ENCODE measurements at regions not wholly inside any gene's neighbourhood (a gene's known extent, or its start where the extent isn't known, plus 50 kb on each side); places are given as distances from the start of the nearest gene placed in this dataset.

DNA sequence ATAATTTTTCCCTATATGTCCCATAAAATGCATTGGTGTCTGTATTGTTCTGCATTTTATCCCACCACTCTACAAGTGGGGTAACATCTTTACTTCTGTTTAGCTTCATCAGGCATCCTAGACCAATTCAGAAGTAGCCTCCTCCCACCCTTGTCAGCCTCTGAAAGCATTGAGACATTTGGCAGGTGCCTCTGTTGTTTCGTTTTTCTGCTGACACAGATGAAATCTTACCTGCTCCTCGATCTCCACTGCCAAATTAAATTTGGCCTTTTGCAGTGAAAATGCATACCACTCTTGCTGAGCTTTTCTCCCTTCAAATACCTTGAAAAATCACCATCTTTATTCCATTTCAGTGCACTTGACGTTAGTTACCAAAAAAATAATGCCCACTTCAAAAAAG is 83.5 kb upstream of the STARD13 start:
- DNase-seq (ENCODE audit: low read depth in 4 of 4, low spot score in 2 of 4), result no peak

DNA sequence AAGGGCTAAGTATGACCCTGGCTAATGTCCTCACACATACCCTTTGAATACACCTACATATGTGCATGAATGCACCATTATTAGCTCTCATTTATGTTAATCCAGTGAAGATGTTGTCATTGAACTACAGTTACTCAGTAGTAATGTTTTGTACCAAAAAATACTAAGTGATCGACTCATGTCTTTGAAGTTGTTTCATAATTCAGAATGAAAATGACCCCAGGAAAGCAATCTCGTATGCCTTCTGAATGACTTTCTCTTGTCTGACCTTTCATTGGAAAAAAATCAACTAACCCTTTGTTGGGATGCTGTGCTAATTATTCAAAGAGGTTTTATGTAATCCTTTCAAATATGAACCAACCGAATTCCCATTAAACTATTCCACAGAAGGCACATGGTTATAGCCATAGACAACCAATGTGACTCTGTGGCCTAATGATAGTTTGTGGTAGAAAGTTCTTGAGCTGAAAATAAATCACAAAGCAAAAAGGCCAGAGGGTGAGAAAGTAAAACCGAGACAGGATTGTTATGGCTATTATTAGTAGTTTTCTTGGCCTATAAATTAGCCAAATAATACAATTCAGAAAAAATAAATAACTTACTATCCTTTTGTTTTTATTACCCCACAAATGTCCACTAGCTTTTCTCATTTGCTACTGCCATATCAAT is 86.8 kb upstream of the STARD13 start:
- DNase-seq (ENCODE audit: low read depth in 4 of 4, low spot score in 2 of 4), result no peak

- DNase-seq (ENCODE audit: low read depth in 4 of 4, low spot score in 2 of 4), result no peak
Measured at GRCh38 chr13:33373624-33374023, 88.1 kb upstream of the STARD13 start.

- no peak for DNase-seq (ENCODE audit: low read depth in 4 of 4, low spot score in 2 of 4)
Measured at GRCh38 chr13:33375421-33375820, 89.9 kb upstream of the STARD13 start.

- no peak for DNase-seq (ENCODE audit: low read depth in 4 of 4, low spot score in 2 of 4)
Measured at GRCh38 chr13:33376212-33376611, 90.7 kb upstream of the STARD13 start.

GRCh38 chr13:33377411-33377810 is 91.9 kb upstream of the STARD13 start:
- no peak for DNase-seq (ENCODE audit: low read depth in 4 of 4, low spot score in 2 of 4)

DNA sequence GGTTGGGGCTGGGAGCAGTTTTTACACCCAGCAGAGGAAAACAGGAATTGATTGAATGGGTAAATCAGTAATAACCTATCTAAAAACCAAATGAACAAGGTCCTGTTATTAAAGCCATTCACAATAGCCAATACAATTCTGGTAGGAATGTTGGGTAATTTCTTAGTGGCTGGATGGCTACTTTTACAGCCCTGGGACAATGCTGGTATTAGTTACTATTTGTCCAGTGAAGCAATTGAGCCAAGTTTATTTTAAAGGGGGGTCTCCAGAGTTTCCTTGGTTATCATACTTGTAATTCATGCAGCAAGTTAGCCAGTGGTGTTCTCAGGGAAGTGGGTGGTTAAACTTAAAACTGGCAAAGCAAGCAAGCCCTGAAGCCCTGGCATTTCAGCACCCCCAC is 92.3 kb upstream of the STARD13 start:
- no peak for DNase-seq (ENCODE audit: low read depth in 4 of 4, low spot score in 2 of 4)

DNA sequence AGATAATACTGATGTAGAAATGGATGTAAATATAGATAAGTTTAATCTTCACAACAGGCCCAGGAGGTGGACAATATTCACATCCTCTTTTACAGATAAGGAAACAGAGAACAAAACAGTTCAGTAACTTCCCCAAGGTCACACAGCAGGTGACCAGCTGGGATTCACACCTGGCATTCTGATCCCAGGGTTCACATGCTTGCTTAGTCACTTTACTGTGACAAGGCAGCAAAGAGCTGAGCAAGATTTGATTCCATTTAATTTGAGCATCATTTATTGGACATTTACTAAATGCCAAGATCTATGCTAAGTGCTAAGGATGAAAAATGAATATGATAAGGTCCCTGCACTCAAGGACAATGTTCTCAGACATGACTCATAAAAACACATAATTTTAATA is 94.1 kb upstream of the STARD13 start:
- DNase-seq (ENCODE audit: low read depth in 4 of 4, low spot score in 2 of 4), result no peak

DNA sequence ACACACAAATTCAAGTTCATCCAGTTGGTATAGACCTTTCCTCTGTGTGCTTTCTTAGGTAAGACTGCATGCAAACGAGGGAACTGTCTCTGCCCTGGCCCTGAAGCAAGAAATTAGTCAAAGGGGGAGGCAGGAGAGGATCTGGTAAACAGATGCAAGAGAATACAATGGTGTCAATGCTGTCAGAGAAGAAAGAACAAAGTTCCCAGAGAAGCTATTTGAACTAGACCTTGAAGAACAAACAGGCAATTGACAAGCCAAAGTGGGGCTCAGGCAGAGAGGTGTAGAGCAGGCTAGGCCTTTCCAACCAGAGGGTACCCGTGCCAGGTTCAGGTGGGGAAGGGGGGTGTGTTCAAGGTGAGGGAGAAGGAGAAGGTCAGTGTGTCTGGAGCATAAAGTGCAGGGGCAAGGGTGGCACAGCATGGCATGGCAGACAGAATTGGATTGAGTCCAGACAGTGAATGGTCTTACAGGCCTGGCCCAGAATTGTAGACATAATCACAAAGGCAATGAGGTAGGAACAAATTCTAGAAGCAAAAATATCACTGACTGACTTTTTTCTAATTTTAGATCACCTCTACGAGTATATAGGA is 95.0 kb upstream of the STARD13 start:
- no peak for DNase-seq (ENCODE audit: low read depth in 4 of 4, low spot score in 2 of 4)

GRCh38 chr13:33381180-33381579 is 95.6 kb upstream of the STARD13 start:
- no peak for DNase-seq (ENCODE audit: low read depth in 4 of 4, low spot score in 2 of 4)

GRCh38 chr13:33381906-33382305 is 96.4 kb upstream of the STARD13 start:
- DNase-seq (ENCODE audit: low read depth in 4 of 4, low spot score in 2 of 4), result no peak

- DNase-seq (ENCODE audit: low read depth in 4 of 4, low spot score in 2 of 4), result no peak
Measured at GRCh38 chr13:33383724-33384577, 98.4 kb upstream of the STARD13 start.

GRCh38 chr13:33388286-33388998 is 102.9 kb upstream of the STARD13 start:
- DNase-seq (ENCODE audit: low read depth in 4 of 4, low spot score in 2 of 4), result no peak

DNA sequence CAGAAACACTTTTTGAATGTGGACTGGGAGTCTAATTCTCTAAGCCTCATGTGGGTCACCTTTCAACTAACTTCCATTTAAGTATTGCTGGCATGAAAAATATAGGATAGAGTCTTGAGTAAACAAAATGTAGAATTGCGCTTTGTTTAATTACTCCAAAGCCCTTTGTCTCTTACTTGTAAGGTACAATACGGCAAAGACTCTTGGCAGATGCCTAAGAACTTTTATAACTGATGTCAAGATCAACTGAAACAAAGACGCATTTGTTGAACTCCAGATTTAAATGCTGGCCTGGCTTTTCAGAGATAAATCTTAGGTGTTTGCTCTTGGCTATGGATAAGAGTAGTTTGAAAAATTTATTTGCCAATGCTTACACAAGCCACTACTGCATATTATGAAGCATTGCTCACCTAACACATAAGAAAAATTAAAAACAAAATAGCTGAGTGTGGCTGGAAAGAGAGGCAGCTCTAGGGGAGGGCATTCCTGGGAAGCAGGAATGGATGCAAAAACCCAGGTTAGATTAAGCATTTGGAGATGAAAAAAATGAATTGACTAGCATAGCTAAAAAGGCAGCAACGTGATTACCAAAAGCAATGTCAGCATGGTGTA is 107.3 kb upstream of the STARD13 start:
- DNase-seq (ENCODE audit: low read depth in 4 of 4, low spot score in 2 of 4), result no peak

- DNase-seq (ENCODE audit: low read depth in 4 of 4, low spot score in 2 of 4), result no peak
Measured at GRCh38 chr13:33394294-33394932, 108.9 kb upstream of the STARD13 start.

- no peak for DNase-seq (ENCODE audit: low read depth in 4 of 4, low spot score in 2 of 4)
Measured at GRCh38 chr13:33401238-33401637, 115.7 kb upstream of the STARD13 start.

DNA sequence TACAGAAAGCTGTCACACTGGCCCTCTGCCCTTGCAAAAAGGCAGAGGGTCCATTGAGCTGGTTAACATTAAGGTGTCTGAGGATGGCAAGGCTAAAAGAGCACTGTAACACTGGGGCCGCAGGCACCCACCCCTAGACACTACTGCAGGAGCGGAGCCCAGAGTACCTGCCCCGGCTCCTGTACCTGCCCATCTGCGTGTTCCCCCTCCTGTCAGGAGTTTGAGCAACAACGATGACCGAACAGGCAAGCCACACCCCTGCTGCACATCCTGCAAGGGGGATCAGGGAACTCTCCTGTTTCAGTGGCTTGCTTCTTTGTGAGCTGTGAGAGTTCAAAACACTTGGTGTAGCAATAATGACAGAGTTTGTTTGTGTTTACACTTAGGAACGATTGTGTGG is 117.4 kb upstream of the STARD13 start:
- no peak for DNase-seq (ENCODE audit: low read depth in 4 of 4, low spot score in 2 of 4)

DNA sequence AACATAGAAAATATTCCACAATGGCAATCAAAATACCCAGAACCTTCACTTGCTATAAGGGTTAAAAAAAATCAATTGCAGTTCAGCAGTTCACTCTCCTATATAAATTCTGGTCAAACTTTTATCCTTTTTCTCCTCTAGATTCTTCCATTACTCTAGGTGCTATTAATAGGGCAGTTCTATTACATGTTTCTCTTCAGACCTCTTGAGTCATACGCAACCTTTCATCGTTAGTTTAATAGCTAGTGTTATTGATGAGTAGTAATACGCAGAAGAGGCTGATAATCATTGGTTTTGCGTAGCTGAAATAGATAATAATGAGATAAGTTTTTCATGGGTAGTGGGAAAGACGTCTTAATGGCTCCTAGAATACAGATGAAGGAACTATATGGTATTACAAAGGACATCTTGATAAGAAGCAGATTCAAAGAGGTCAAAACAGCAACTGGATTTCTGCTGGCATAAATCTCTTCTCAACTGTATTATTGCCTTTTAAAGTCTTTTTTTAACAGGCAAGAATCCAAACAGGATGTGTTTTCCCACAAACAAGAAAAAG is 118.3 kb upstream of the STARD13 start:
- no peak for DNase-seq (ENCODE audit: low read depth in 4 of 4, low spot score in 2 of 4)

GRCh38 chr13:33405371-33405770 is 119.8 kb upstream of the STARD13 start:
- no peak for DNase-seq (ENCODE audit: low read depth in 4 of 4, low spot score in 2 of 4)

All from left renal cortex interstitium (tissue), 4 donors.